Esophagus squamous epithelium (tissue), 4 donors: ENCODE measurements at regions not wholly inside any gene's neighbourhood (a gene's known extent, or its start where the extent isn't known, plus 50 kb on each side); places are given as distances from the start of the nearest gene placed in this dataset.

Experiments used
- CTCF ChIP-seq, 6 experiments: fragments of 450-650 bp in 4 of 6; fragments of 200-600 bp in 2 of 6; sonication (generic) in 2 of 6; IDR thresholded peaks; one replicate each; pipeline ENCODE4 v1.5.1; 2016 to 2019; ENCODE audit warnings: antibody characterized with exemption in 6 of 6, mild to moderate bottlenecking in 4 of 6, moderate library complexity in 4 of 6
- POLR2A ChIP-seq, 4 donors: fragments of 450-650 bp; IDR thresholded peaks; one replicate each; pipeline ENCODE4 v1.6.1; 2017; ENCODE audit warnings: antibody characterized with exemption in 4 of 4, mild to moderate bottlenecking in 4 of 4, moderate library complexity in 3 of 4

DNA sequence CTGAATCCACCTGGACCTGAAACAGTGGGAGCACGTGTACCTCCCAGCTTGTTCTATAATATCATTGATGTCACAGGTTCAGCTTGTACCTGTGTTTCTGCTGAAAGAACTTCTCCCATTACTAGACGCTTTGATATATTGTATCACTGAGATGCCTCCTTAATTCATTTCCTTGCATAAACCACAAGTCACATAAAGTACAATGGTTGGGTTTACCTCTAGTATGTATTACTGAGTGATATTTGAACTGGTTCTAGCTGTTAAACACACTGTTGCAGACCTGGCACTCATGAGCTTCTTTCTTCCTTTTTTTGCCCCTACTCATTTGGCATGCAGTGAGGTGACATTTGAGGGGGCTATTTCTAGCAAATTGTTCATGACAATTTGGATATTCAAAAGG is 106.6 kb upstream of the KLF14 start:
- TF ChIP-seq CTCF (IDR thresholded peaks at IDR 0.05) = no peak
- TF ChIP-seq POLR2A (IDR thresholded peaks at IDR 0.05) = no peak
